GM12891 (cell line): ENCODE measurements at regions not wholly inside any gene's neighbourhood (a gene's known extent, or its start where the extent isn't known, plus 50 kb on each side); places are given as distances from the start of the nearest gene placed in this dataset.

Experiments used
- PAX5 ChIP-seq: IDR thresholded peaks from 2 replicates; pipeline ENCODE4 v1.6.1; 2011; ENCODE audit warnings: low read length, moderate library complexity, mild to moderate bottlenecking; ENCODE audit not compliant: insufficient read depth, severe bottlenecking
- POLR2A ChIP-seq: IDR thresholded peaks from 2 replicates; pipeline ENCODE4 v1.6.1; 2011; ENCODE audit warnings: low read depth, low read length, control low read depth
- POLR2AphosphoS5 ChIP-seq: IDR thresholded peaks from 2 replicates; pipeline ENCODE4 v1.6.1; 2011; ENCODE audit warnings: low read depth, low read length, control low read depth
- POU2F2 ChIP-seq: IDR thresholded peaks from 2 replicates; pipeline ENCODE4 v1.6.1; 2011; ENCODE audit warnings: low read depth, mild to moderate bottlenecking, control low read depth, low read length, moderate library complexity
- SPI1 ChIP-seq: IDR thresholded peaks from 2 replicates; pipeline ENCODE4 v1.6.1; 2011; ENCODE audit warnings: low read depth, low read length, control low read depth
- TAF1 ChIP-seq: IDR thresholded peaks from 2 replicates; pipeline ENCODE4 v1.6.1; 2011; ENCODE audit warnings: low read depth, low read length, control low read depth

- TF ChIP-seq POLR2AphosphoS5: no peak
- no peak for TF ChIP-seq SPI1
- no peak for TF ChIP-seq POLR2A
- no peak for TF ChIP-seq TAF1
- TF ChIP-seq PAX5: no peak
- TF ChIP-seq POU2F2: no peak
Observed at GRCh38 chr9:23587433-23587832, 238.6 kb downstream of the ELAVL2 start.
